K562 (cell line): ENCODE measurements at regions not wholly inside any gene's neighbourhood (a gene's known extent, or its start where the extent isn't known, plus 50 kb on each side); places are given as distances from the start of the nearest gene placed in this dataset.

Experiments used
- BCLAF1 ChIP-seq, 2 experiments: fragments of 450-650 bp in 1 of 2; IDR thresholded peaks; 2 replicates each; pipeline ENCODE4 v1.6.1; 2011 to 2017; ENCODE audit warnings: low read depth in 2 of 2, antibody characterized with exemption in 1 of 2, borderline replicate concordance in 1 of 2, low read length in 1 of 2, mild to moderate bottlenecking in 1 of 2, mixed read lengths in 1 of 2; ENCODE audit not compliant: control insufficient read depth in 1 of 2
- PRPF4 ChIP-seq: fragments of 200-400 bp; formaldehyde crosslinking; IDR thresholded peaks from one replicate; pipeline ENCODE4 v1.6.1; 2017; ENCODE audit warnings: low read length, low read depth, mild to moderate bottlenecking; ENCODE audit not compliant: insufficient read depth, poor library complexity, severe bottlenecking
- SRSF7 ChIP-seq: fragments of 200-400 bp; formaldehyde crosslinking; optimal IDR thresholded peaks from 2 replicates; pipeline ENCODE3; 2017; ENCODE audit warnings: mild to moderate bottlenecking, low read depth, low read length
- ZNF3 ChIP-seq: fragments of 250-450 bp; sonication (Bioruptor Pico); IDR thresholded peaks from 2 replicates; pipeline ENCODE4 v1.5.0; 2021; ENCODE audit warnings: mild to moderate bottlenecking, moderate library complexity
- ZNF436 ChIP-seq: fragments of 250-450, 450-650 bp; sonication (Bioruptor Pico); formaldehyde crosslinking; IDR thresholded peaks from 2 replicates; pipeline ENCODE4 v1.7.0; 2020; ENCODE audit warnings: mild to moderate bottlenecking
- TF ChIP-seq, protein P1 (sequence below): fragments of 250-450 bp; sonication (Bioruptor Pico); IDR thresholded peaks from 2 replicates; pipeline ENCODE4 v1.5.1; 2021; ENCODE audit warnings: mild to moderate bottlenecking
- TF ChIP-seq, protein P2 (sequence below): fragments of 450-650 bp; formaldehyde crosslinking; IDR thresholded peaks from 2 replicates; pipeline ENCODE4 v1.4.0; 2022; ENCODE audit warnings: mild to moderate bottlenecking, moderate library complexity

DNA sequence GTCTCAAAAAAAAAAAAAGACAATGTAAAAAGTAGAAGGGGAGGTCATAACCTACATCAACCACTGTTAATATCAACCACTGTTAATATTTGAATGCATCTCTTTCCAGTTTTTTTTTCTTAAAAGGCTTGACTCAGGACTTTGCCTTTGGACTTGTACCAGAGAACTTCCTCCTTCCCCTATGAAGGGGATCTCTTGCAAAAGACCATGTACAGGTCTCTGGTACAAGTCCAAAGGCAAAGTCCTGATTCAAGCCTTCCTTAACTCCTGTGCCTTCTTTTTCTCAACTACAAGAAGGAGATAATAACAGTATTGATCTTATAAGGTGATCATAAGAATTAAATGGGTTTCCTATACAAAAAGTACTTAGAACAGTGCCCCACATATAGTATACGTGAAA is 563.5 kb downstream of the BUD13 start (continued):
- TF ChIP-seq, protein P1, sequence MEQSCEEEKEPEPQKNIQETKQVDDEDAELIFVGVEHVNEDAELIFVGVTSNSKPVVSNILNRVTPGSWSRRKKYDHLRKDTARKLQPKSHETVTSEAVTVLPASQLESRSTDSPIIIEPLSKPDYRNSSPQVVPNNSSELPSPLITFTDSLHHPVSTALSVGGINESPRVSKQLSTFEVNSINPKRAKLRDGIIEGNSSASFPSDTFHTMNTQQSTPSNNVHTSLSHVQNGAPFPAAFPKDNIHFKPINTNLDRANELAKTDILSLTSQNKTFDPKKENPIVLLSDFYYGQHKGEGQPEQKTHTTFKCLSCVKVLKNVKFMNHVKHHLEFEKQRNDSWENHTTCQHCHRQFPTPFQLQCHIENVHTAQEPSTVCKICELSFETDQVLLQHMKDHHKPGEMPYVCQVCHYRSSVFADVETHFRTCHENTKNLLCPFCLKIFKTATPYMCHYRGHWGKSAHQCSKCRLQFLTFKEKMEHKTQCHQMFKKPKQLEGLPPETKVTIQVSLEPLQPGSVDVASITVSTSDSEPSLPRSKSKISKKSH (CRISPR knock-in tag), result no peak
- TF ChIP-seq PRPF4, result no peak
- TF ChIP-seq BCLAF1 (IDR thresholded peaks at IDR 0.05; ENCODE audit: borderline replicate concordance in 1 of 2, control insufficient read depth in 1 of 2, low read depth in 2 of 2, low read length in 1 of 2), result no peak
- TF ChIP-seq SRSF7, result no peak
- no peak for TF ChIP-seq ZNF436 (CRISPR knock-in tag)
- TF ChIP-seq ZNF3 (CRISPR knock-in tag), result no peak
- TF ChIP-seq, protein P2, sequence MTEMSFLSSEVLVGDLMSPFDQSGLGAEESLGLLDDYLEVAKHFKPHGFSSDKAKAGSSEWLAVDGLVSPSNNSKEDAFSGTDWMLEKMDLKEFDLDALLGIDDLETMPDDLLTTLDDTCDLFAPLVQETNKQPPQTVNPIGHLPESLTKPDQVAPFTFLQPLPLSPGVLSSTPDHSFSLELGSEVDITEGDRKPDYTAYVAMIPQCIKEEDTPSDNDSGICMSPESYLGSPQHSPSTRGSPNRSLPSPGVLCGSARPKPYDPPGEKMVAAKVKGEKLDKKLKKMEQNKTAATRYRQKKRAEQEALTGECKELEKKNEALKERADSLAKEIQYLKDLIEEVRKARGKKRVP (CRISPR knock-in tag), result no peak
